Type B pancreatic cell (in vitro differentiated cells): ENCODE measurements at regions not wholly inside any gene's neighbourhood (a gene's known extent, or its start where the extent isn't known, plus 50 kb on each side); places are given as distances from the start of the nearest gene placed in this dataset.

Experiments used
- DNase-seq: peaks from one replicate; pipeline ENCODE4 v3.0.0; 2021; ENCODE audit warnings: mixed read lengths; ENCODE audit not compliant: unreplicated experiment; ENCODE audit errors: extremely low spot score
- H3K27ac Mint-ChIP-seq: 2 replicates; pipeline ENCODE4 v1.8.0; 2021; ENCODE audit warnings: mild to moderate bottlenecking, mixed read lengths
- H3K27me3 Mint-ChIP-seq: 2 replicates; pipeline ENCODE4 v1.8.0; 2021; ENCODE audit warnings: mixed read lengths
- H3K36me3 Mint-ChIP-seq: 2 replicates; pipeline ENCODE4 v1.8.0; 2021; ENCODE audit warnings: mixed read lengths
- H3K4me1 Mint-ChIP-seq: one replicate; pipeline ENCODE4 v1.8.0; 2021; ENCODE audit warnings: mixed read lengths; ENCODE audit not compliant: unreplicated experiment
- H3K4me3 Mint-ChIP-seq: 2 replicates; pipeline ENCODE4 v1.8.0; 2021; ENCODE audit warnings: mild to moderate bottlenecking, mixed read lengths
- H3K9me3 Mint-ChIP-seq: 2 replicates; pipeline ENCODE4 v1.8.0; 2021; ENCODE audit warnings: mixed read lengths
- CTCF ChIP-seq: fragments of 200-600 bp; sonication (generic); conservative IDR thresholded peaks from 2 replicates; pipeline ENCODE4 v1.5.0; 2021; ENCODE audit warnings: antibody characterized with exemption, mild to moderate bottlenecking

GRCh38 chr1:219434285-219434922, 178.5 kb downstream of the ZC3H11B start:
- Mint-ChIP-seq H3K9me3 (no peaks in the 10 kb centered on the region), H3K4me1 (peaks cover 18% of the 10 kb centered on the region), H3K36me3 (peaks cover 9% of the 10 kb centered on the region), H3K27me3 (no peaks in the 10 kb centered on the region), H3K27ac (no peak overlapping the region), H3K4me3 (no peak overlapping the region)
- DNase-seq, result no peak
- TF ChIP-seq CTCF, result no peak

- Mint-ChIP-seq H3K9me3 (no peaks in the 10 kb centered on the region), H3K27me3 (no peaks in the 10 kb centered on the region), H3K27ac (no peak overlapping the region), H3K36me3 (peaks cover 7% of the 10 kb centered on the region), H3K4me1 (peaks cover 21% of the 10 kb centered on the region), H3K4me3 (no peak overlapping the region)
- DNase-seq, result no peak
- TF ChIP-seq CTCF, result no peak
Measured at GRCh38 chr1:219433496-219434131, 179.3 kb downstream of the ZC3H11B start.

GRCh38 chr1:219433001-219433400, 179.9 kb downstream of the ZC3H11B start:
- peaks cover 27% of the 10 kb centered on the region for H3K4me1 Mint-ChIP-seq
- no peak overlapping the region for H3K27ac Mint-ChIP-seq
- H3K36me3 Mint-ChIP-seq, result peaks cover 9% of the 10 kb centered on the region
- no peak for TF ChIP-seq CTCF
- no peak for DNase-seq
- H3K4me3 Mint-ChIP-seq, result no peak overlapping the region
- H3K27me3 Mint-ChIP-seq, result no peaks in the 10 kb centered on the region
- H3K9me3 Mint-ChIP-seq, result no peaks in the 10 kb centered on the region

- Mint-ChIP-seq H3K4me1 (peaks cover 29% of the 10 kb centered on the region), H3K36me3 (peaks cover 9% of the 10 kb centered on the region), H3K4me3 (no peak overlapping the region), H3K27ac (no peak overlapping the region), H3K27me3 (no peaks in the 10 kb centered on the region), H3K9me3 (no peaks in the 10 kb centered on the region)
- TF ChIP-seq CTCF, result no peak
- DNase-seq, result no peak
Measured at GRCh38 chr1:219432191-219432606, 180.7 kb downstream of the ZC3H11B start.

GRCh38 chr1:219430419-219430818, 182.5 kb downstream of the ZC3H11B start:
- H3K27ac Mint-ChIP-seq, result no peak overlapping the region
- no peak for DNase-seq
- no peaks in the 10 kb centered on the region for H3K9me3 Mint-ChIP-seq
- peaks cover 9% of the 10 kb centered on the region for H3K36me3 Mint-ChIP-seq
- H3K4me1 Mint-ChIP-seq, result peaks cover 29% of the 10 kb centered on the region
- no peaks in the 10 kb centered on the region for H3K27me3 Mint-ChIP-seq
- TF ChIP-seq CTCF, result no peak
- no peak overlapping the region for H3K4me3 Mint-ChIP-seq
